GM12875 (cell line): ENCODE measurements at regions not wholly inside any gene's neighbourhood (a gene's known extent, or its start where the extent isn't known, plus 50 kb on each side); places are given as distances from the start of the nearest gene placed in this dataset.

Experiments
- H3K4me3 ChIP-seq: one replicate; pipeline ENCODE4 v1.5.1; 2011; ENCODE audit warnings: low read depth, low read length, control low read depth
- CTCF ChIP-seq: IDR thresholded peaks from 2 replicates; pipeline ENCODE4 v1.5.1; 2011; ENCODE audit warnings: low read depth, mild to moderate bottlenecking, control low read depth, inconsistent platforms, low read length, moderate library complexity, borderline replicate concordance; ENCODE audit not compliant: insufficient read depth

- no peak overlapping the region for H3K4me3 ChIP-seq
- TF ChIP-seq CTCF: no peak
Observed at GRCh38 chr2:41768310-41768709, 279.5 kb upstream of the PKDCC start.

- H3K4me3 ChIP-seq: no peak overlapping the region
- TF ChIP-seq CTCF: no peak
Observed at GRCh38 chr2:41771710-41772109, 276.1 kb upstream of the PKDCC start.

DNA sequence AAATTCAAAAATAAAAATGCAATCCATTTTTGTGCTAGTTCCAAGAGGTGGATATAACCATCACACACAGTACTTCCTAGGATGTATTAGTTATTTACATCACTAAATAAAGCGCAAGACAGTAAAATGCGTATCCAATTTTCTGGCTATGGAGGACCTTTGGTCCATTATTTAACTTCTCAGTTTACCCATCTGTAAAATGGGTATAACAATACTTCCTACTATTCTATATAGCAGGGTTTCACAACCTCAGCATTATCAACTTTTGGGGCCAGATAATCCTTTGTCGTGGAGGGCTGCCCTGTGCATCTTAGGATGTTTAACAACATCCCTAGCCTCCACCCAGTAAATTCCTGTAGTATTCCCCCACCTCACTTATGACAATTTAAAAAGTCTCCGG lies 275.1 kb upstream of the PKDCC start:
- TF ChIP-seq CTCF: no peak
- H3K4me3 ChIP-seq: no peak overlapping the region

DNA sequence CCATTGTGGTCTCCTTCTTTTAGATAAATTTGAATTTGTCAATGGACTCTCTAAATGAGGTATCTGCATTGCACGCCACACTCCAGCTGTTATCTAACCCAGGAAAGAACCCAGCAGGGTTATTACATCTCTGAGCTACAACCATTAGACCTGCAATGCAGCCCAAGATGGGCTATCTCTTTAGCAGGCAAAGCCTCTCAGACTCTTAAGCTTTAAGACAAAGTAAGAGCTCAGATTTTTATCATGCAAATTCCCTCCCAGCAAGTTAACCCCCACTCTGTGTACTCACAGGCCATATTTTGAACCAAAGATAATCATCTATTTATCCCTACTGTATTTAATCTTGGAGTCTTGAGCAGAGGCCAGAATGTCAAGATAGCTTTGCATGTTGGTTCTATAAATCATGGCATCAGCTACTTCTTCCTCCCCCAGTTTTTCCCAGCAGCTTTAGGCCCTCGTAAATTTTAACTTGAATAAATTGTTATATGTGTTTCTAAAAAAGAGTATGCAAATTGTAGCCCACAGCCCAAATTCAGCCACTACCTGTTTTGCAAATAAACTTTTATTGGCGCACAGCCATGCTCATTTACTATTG lies 273.7 kb upstream of the PKDCC start:
- no peak for TF ChIP-seq CTCF
- no peak overlapping the region for H3K4me3 ChIP-seq

DNA sequence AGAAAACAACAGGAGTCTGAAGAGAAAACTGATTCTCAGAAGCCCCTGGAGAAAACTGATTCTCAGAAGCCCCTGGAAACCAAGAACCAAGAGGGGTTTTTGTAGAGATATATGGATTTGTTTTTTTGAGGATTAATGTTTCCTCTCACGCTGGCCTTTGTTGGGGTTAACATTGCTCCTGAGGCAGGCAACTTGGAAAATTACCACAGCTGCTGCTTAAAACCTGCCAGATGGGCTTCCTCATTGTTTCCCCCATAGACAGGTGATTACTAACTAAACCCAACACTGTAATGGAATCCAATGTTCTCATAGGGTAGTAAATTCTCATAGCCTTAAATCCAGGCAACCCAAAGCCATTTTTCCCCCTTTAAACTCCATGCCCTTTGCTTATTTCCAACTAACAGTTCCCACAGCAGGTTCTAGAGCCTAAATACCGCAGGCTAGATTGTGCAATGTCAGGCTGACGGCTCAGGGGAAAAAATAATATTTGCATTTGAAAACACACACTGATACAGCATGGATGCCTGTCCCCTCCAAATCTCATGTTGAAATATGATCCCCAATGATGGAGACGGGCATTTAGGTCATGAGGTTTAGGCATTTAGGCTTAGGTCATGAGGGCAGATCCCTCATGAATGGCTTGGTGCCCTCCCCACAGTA lies 272.3 kb upstream of the PKDCC start:
- H3K4me3 ChIP-seq: no peak overlapping the region
- no peak for TF ChIP-seq CTCF

GRCh38 chr2:41779888-41780287 lies 267.9 kb upstream of the PKDCC start:
- TF ChIP-seq CTCF: no peak

More at GRCh38 chr2:41779888-41780287, 267.9 kb upstream of the PKDCC start:
- no peak overlapping the region for H3K4me3 ChIP-seq
